IPS DF 6.9 (cell line): ENCODE measurements at regions not wholly inside any gene's neighbourhood (a gene's known extent, or its start where the extent isn't known, plus 50 kb on each side); places are given as distances from the start of the nearest gene placed in this dataset.

Experiments
- DNase-seq: peaks from one replicate; pipeline ENCODE4 v3.0.0-alpha.2; 2013; ENCODE audit warnings: low read depth, low spot score
- H3K27ac ChIP-seq: one replicate; pipeline ENCODE4 v1.5.1; 2013; ENCODE audit warnings: low read length, control low read depth
- H3K27me3 ChIP-seq: 2 replicates; pipeline ENCODE4 v1.6.1; 2013; ENCODE audit warnings: mild to moderate bottlenecking, low read length; ENCODE audit not compliant: control insufficient read depth, insufficient read depth
- H3K36me3 ChIP-seq: 2 replicates; pipeline ENCODE4 v1.6.1; 2013; ENCODE audit warnings: low read length; ENCODE audit not compliant: control insufficient read depth, insufficient read depth
- H3K4me1 ChIP-seq: 2 replicates; pipeline ENCODE4 v1.6.1; 2013; ENCODE audit warnings: low read length; ENCODE audit not compliant: control insufficient read depth, insufficient read depth
- H3K4me3 ChIP-seq: 2 replicates; pipeline ENCODE4 v1.5.1; 2013; ENCODE audit warnings: mild to moderate bottlenecking, low read length
- H3K9me3 ChIP-seq: 2 replicates; pipeline ENCODE4 v1.6.1; 2013; ENCODE audit warnings: low read length, inconsistent platforms; ENCODE audit not compliant: control insufficient read depth, insufficient read depth
- WGBS: extraction: QIAGEN DNeasy Blood & Tissue Kit; methylation state at CpG from one replicate; pipeline ENCODE4 v1.1.7; 2013; ENCODE audit warnings: mixed read lengths, missing lambda C conversion rate; ENCODE audit not compliant: insufficient read length, insufficient coverage; 5-methylcytosine and 5-hydroxymethylcytosine counted together

GRCh38 chr1:87204441-87204840 is 124.2 kb upstream of the LMO4 start:
- Histone ChIP-seq H3K9me3 (no peaks in the 10 kb centered on the region), H3K27me3 (no peaks in the 10 kb centered on the region), H3K36me3 (no peaks in the 10 kb centered on the region), H3K27ac (no peak overlapping the region), H3K4me1 (peaks cover 12% of the 10 kb centered on the region; the same call in 1 of the 2 replicates), H3K4me3 (no peak overlapping the region)
- no CpG with 5 or more reads among the region's 3 CpGs for WGBS
- no peak for DNase-seq

DNA sequence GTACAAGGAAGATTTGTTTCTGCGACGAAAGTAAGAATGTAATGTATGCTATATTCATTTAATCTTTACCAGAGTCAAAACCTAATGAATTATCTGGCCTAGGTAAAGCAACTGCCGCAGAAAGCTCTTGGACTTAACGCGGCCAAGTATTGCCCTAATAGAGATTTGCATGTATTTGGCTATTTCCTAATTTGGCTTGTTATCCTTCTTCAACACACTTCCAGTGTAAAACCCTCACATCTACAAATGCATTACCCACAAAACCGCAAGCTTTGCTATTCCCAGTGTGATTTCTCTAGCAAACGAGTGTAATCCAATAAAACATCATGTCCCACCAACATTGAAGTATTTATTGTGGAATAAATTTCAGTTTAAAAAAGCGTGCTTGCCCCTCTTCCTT is 123.8 kb upstream of the LMO4 start:
- peaks cover 12% of the 10 kb centered on the region; the same call in 1 of the 2 replicates for H3K4me1 ChIP-seq
- DNase-seq: no peak
- H3K4me3 ChIP-seq: no peak overlapping the region
- H3K36me3 ChIP-seq: no peaks in the 10 kb centered on the region
- H3K9me3 ChIP-seq: no peaks in the 10 kb centered on the region
- H3K27me3 ChIP-seq: no peaks in the 10 kb centered on the region
- no CpG with 5 or more reads among the region's 8 CpGs for WGBS
- H3K27ac ChIP-seq: no peak overlapping the region

DNA sequence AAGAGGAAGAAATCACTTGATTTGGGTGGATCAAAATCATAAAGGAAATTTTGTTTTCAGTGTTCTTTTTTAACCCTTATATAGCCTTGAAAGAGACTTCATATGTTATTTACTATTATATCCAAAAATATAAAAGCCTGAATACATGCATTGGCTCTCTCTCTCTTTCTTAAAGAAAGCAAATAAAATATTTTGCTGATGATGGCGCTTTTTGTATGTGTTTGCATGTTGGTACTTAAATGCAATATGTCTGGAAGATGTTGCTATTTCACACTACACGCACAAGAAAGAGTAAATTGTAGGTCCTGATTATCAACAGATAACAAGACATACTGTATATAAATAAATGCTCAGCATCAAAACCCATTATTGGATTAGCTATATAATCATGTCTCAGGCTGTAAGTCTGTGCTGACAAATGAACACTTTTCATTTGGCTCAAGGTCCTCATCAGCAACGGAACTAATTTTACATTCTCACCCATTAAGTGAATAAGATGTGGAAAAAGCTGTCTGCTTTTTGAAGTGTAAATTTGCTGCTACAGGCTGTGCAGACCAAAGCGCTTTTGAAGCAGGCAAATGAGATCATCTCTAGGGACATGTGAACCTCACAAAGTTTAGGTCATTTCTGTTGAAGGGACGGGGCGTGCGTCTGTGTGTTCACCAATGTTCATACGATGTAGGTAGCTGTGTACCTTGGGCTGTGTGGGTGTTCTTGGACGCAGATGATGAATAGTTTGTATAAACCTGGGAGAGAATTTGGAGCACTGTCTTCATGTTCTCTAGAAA is 122.4 kb upstream of the LMO4 start:
- Histone ChIP-seq H3K9me3 (no peaks in the 10 kb centered on the region), H3K27me3 (no peaks in the 10 kb centered on the region), H3K36me3 (no peaks in the 10 kb centered on the region), H3K4me3 (no peak overlapping the region), H3K4me1 (peaks cover 7% of the 10 kb centered on the region; the same call in 1 of the 2 replicates), H3K27ac (no peak overlapping the region)
- WGBS: no CpG with 5 or more reads among the region's 9 CpGs
- no peak for DNase-seq

DNA sequence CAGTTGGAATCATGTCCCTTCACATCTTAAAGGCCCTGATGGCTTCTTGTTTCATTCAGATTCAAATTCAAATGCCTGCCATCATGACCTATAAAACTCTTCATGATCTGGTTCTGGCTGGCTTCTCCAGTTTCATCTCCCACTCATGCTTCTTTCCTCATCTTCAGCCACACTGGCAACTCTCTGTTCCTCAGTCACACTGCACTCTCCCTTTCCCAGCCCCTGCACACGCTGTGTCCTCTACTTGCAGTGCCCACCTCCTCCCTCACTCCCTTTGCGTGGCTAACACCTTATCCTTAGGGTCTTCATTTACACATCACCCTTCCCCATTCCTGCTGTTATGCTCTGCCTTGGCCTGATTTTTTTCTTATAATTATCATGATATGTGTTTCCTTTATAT is 120.6 kb upstream of the LMO4 start:
- Histone ChIP-seq H3K9me3 (no peaks in the 10 kb centered on the region), H3K36me3 (no peaks in the 10 kb centered on the region), H3K27me3 (no peaks in the 10 kb centered on the region), H3K4me3 (no peak overlapping the region), H3K27ac (no peak overlapping the region), H3K4me1 (no peaks in the 10 kb centered on the region)
- WGBS: no CpG with 5 or more reads among the region's 2 CpGs
- no peak for DNase-seq

DNA sequence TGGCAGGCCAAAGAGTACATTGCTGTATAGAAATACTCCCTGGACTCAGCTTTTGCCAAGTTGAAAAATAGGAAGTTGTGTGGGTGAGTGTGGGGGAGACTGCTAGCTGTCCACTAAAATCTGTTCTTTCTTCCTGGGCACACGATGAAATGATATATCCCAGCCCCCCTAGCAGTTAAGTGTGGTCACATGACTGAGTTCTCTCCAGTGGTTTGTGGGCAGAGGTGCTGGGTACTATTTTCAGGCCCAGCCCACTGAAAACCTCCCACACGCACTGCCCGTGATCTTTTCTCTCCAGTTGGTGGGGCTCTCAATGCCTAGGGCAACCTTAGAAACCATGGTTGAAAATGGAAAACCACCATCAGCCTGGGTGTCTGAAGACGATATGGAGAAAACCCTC is 119.7 kb upstream of the LMO4 start:
- no CpG with 5 or more reads among the region's 4 CpGs for WGBS
- no peaks in the 10 kb centered on the region for H3K4me1 ChIP-seq
- no peak for DNase-seq
- no peaks in the 10 kb centered on the region; the same call in 1 of the 2 replicates for H3K27me3 ChIP-seq
- H3K27ac ChIP-seq: no peak overlapping the region
- no peaks in the 10 kb centered on the region for H3K36me3 ChIP-seq
- H3K4me3 ChIP-seq: no peak overlapping the region
- no peaks in the 10 kb centered on the region for H3K9me3 ChIP-seq

DNA sequence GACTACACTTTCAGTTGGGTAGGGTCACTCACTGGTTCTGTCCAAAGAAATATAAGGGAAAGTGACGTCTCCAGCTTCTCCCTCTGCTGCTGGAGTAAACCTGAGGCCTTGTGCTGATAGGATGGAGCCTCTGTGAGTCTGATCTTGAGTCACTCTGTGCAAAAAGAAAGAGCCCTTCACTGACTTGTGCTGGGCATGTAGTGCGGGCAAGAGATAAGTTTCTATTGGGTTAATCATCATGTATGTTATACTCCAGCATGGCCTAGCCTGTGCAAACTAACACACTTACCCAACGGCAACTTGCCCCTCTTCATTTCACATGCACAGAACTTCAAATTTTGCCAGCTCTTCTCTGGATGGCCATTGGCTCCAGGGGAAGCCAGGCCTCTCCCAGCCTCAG is 118.5 kb upstream of the LMO4 start:
- WGBS: no CpG with 5 or more reads among the region's 3 CpGs
- DNase-seq: no peak
- H3K27ac ChIP-seq: no peak overlapping the region
- no peaks in the 10 kb centered on the region for H3K9me3 ChIP-seq
- no peaks in the 10 kb centered on the region for H3K36me3 ChIP-seq
- no peak overlapping the region for H3K4me3 ChIP-seq
- H3K27me3 ChIP-seq: no peaks in the 10 kb centered on the region; the same call in 1 of the 2 replicates
- no peaks in the 10 kb centered on the region for H3K4me1 ChIP-seq

DNA sequence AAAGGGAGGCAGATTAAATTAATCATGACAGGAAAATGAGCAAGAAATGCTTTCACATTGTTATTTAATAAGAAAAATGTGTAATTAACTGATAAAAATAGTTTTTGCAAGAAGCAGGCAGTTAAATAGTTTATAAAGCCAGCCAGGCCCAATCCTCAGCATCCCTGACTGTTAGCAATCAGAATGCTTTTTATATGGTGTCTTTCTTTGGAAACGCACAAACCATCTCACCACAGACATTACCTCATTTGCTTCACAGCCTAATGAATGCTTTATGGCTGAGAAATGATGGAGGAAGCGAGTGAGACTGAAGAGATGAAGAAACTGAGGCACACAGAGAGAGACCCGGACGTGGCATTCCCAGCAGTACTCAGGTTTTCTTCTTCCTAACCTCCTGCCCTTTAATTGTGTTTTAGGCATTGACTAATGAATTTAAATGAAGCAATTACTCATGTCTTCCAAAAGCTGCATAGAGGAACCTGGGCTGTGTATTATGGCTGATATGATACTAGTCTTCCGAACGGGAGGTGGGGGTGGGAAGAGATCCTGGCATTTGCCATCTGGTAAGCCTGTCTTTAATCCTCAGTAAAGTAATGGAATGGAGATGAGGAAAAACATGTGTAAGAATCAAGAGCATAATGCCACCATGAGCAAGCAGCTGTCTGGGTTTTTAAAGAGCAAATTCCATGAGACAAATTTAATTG is 116.1 kb upstream of the LMO4 start:
- Histone ChIP-seq H3K4me3 (no peak overlapping the region), H3K9me3 (no peaks in the 10 kb centered on the region), H3K27me3 (no peaks in the 10 kb centered on the region; the same call in 1 of the 2 replicates), H3K27ac (no peak overlapping the region), H3K4me1 (no peaks in the 10 kb centered on the region), H3K36me3 (no peaks in the 10 kb centered on the region)
- no CpG with 5 or more reads among the region's 6 CpGs for WGBS
- no peak for DNase-seq

GRCh38 chr1:87213135-87213515 is 115.6 kb upstream of the LMO4 start:
- WGBS: no CpG with 5 or more reads among the region's 10 CpGs
- DNase-seq: no peak
- H3K27me3 ChIP-seq: no peaks in the 10 kb centered on the region; the same call in 1 of the 2 replicates
- no peaks in the 10 kb centered on the region for H3K4me1 ChIP-seq
- no peaks in the 10 kb centered on the region for H3K9me3 ChIP-seq
- H3K4me3 ChIP-seq: no peak overlapping the region
- no peak overlapping the region for H3K27ac ChIP-seq
- H3K36me3 ChIP-seq: no peaks in the 10 kb centered on the region

DNA sequence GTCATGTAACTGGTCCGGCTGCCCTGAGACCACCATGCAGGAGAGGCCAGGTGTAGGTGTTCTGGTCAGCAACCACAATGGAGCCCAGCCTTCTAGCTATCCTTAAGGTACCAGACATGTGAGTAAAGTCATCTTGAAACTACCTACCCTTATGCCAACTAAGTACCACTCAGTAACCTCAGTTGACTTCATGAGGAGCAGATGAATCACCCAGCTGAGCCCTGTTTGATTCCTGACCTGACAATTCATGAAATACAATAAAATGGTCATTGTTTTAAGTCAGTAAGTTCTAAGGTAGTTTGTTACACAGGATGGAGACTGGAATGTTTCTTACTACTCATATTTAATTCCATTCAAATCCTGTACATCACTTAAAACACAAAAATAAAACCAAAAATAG is 113.1 kb upstream of the LMO4 start:
- H3K36me3 ChIP-seq: no peaks in the 10 kb centered on the region
- no CpG with 5 or more reads among the region's 1 CpG for WGBS
- no peak for DNase-seq
- H3K9me3 ChIP-seq: no peaks in the 10 kb centered on the region
- H3K4me3 ChIP-seq: no peak overlapping the region
- H3K4me1 ChIP-seq: no peaks in the 10 kb centered on the region
- H3K27ac ChIP-seq: no peak overlapping the region
- H3K27me3 ChIP-seq: no peaks in the 10 kb centered on the region; the same call in 1 of the 2 replicates

- H3K27ac ChIP-seq: no peak overlapping the region
- no peak for DNase-seq
- H3K4me1 ChIP-seq: no peaks in the 10 kb centered on the region
- no peaks in the 10 kb centered on the region for H3K27me3 ChIP-seq
- WGBS: no CpG with 5 or more reads among the region's 2 CpGs
- H3K9me3 ChIP-seq: no peaks in the 10 kb centered on the region
- H3K4me3 ChIP-seq: no peak overlapping the region
- H3K36me3 ChIP-seq: no peaks in the 10 kb centered on the region
Measured at GRCh38 chr1:87218618-87219017, 110.1 kb upstream of the LMO4 start.
